HepG2 (cell line): ENCODE measurements at regions not wholly inside any gene's neighbourhood (a gene's known extent, or its start where the extent isn't known, plus 50 kb on each side); places are given as distances from the start of the nearest gene placed in this dataset.

Experiments used
- ATAC-seq: fragments of 200-7000 bp; cut with Tn5 transposase; 3 replicates; pipeline ENCODE4 v1.9.1; 2020; ENCODE audit warnings: mild to moderate bottlenecking, moderate library complexity
- BruUV-seq: library from RNA; stranded (reverse); fragments of 400-500 nt; replicated peaks from 2 replicates; lab custom pipeline; 2021; lab: Mats Ljungman, UMichigan
- CTCF ChIA-PET: fragments of 300-600 bp; formaldehyde crosslinking; extraction: SDS; loops from one replicate; lab custom pipeline; 2021; ENCODE audit warnings: low total read pairs, inconsistent platforms, low intra/inter-chr PET ratio; lab: Yijun Ruan, JAX
- POLR2A ChIA-PET: fragments of 350-600 bp; sonication (Branson Sonifier 250); formaldehyde crosslinking; loops from one replicate; lab custom pipeline; 2020; ENCODE audit warnings: antibody characterized with exemption, inconsistent platforms; lab: Yijun Ruan, JAX
- DNase-seq: peaks from one replicate; pipeline ENCODE4 v3.0.0-alpha.2; 2015; ENCODE audit warnings: low spot score
- FAIRE-seq: peaks from 3 replicates; lab custom pipeline; 2011; peaks lifted over from hg19 to GRCh38; lab: Jason Lieb, UNC
- H2AFZ ChIP-seq: one replicate; pipeline ENCODE4 v1.6.1; 2011; ENCODE audit warnings: low read length, inconsistent platforms
- H3K27ac ChIP-seq: fragments of 300-600 bp; 3 replicates; pipeline ENCODE4 v1.8.0; 2011; ENCODE audit warnings: mixed run types, mild to moderate bottlenecking, mixed read lengths, low read length, inconsistent platforms; ENCODE audit not compliant: insufficient read depth; ENCODE audit errors: extremely low read length
- H3K27me3 ChIP-seq, 2 experiments: fragments of 200-600 bp in 1 of 2; 2 replicates in 1 of 2; 3 replicates in 1 of 2; pipeline versions ENCODE4 v1.6.0 to v1.8.0; 2011; ENCODE audit warnings: low read length in 2 of 2, mild to moderate bottlenecking in 2 of 2, moderate library complexity in 2 of 2, inconsistent platforms in 1 of 2; ENCODE audit not compliant: insufficient read depth in 2 of 2, control insufficient read depth in 1 of 2
- H3K36me3 ChIP-seq, 2 experiments: fragments of 200-600 bp in 1 of 2; replicated peaks in 1 of 2; 2 replicates in 1 of 2; 3 replicates in 1 of 2; pipeline versions ENCODE4 v1.5.1 to v1.8.0; 2011; ENCODE audit warnings: low read length in 2 of 2, inconsistent platforms in 1 of 2; ENCODE audit not compliant: insufficient read depth in 2 of 2, control insufficient read depth in 1 of 2
- H3K4me1 ChIP-seq: 2 replicates; pipeline ENCODE4 v1.5.1; 2012; ENCODE audit warnings: low read length, inconsistent platforms; ENCODE audit not compliant: insufficient read depth
- H3K4me2 ChIP-seq: 2 replicates; pipeline ENCODE4 v1.6.0; 2011; ENCODE audit warnings: low read depth, low read length, inconsistent platforms
- H3K4me3 ChIP-seq, 3 experiments: fragments of 200-600 bp in 1 of 3; sonication (generic), shearing (Covaris generic) in 1 of 3; replicated peaks in 1 of 3; 2 replicates each; pipeline ENCODE4 v1.5.1; 2011 to 2016; ENCODE audit warnings: low read length in 3 of 3, inconsistent platforms in 2 of 3, low read depth in 2 of 3, mild to moderate bottlenecking in 2 of 3, control low read depth in 1 of 3, mixed read lengths in 1 of 3; ENCODE audit not compliant: insufficient read depth in 1 of 3
- H3K79me2 ChIP-seq: one replicate; pipeline ENCODE4 v1.6.1; 2011; ENCODE audit warnings: low read length, inconsistent platforms; ENCODE audit not compliant: insufficient read depth
- H3K9ac ChIP-seq: 2 replicates; pipeline ENCODE4 v1.6.0; 2011; ENCODE audit warnings: mild to moderate bottlenecking, low read depth, low read length, inconsistent platforms; ENCODE audit not compliant: insufficient read depth
- H3K9me3 ChIP-seq: 2 replicates; pipeline ENCODE4 v1.5.1; 2012; ENCODE audit warnings: mild to moderate bottlenecking, low read length
- H4K20me1 ChIP-seq: 2 replicates; pipeline ENCODE4 v1.6.0; 2011; ENCODE audit warnings: inconsistent platforms, mild to moderate bottlenecking, low read length, moderate library complexity; ENCODE audit not compliant: insufficient read depth
- BORCS8-MEF2B ChIP-seq: sonication (generic); formaldehyde crosslinking; IDR thresholded peaks from 2 replicates; pipeline ENCODE4 v1.8.0; 2022; ENCODE audit warnings: mild to moderate bottlenecking, missing genetic modification reagents
- CCAR2 ChIP-seq: fragments of 200-400 bp; formaldehyde crosslinking; optimal IDR thresholded peaks from 2 replicates; pipeline ENCODE3; 2018; ENCODE audit warnings: low read depth, mild to moderate bottlenecking, low read length, moderate library complexity
- DPF2 ChIP-seq: sonication (generic); formaldehyde crosslinking; IDR thresholded peaks from 2 replicates; pipeline ENCODE4 v1.4.0; 2020; ENCODE audit warnings: mild to moderate bottlenecking, low read depth, missing genetic modification reagents, borderline replicate concordance
- E2F1 ChIP-seq: sonication (generic); formaldehyde crosslinking; IDR thresholded peaks from 2 replicates; pipeline ENCODE4 v1.5.0; 2020; ENCODE audit warnings: missing genetic modification reagents
- ISL2 ChIP-seq: sonication (generic); formaldehyde crosslinking; IDR thresholded peaks from 2 replicates; pipeline ENCODE4 v1.5.0; 2020; ENCODE audit warnings: missing genetic modification reagents
- MAF1 ChIP-seq: sonication (generic); formaldehyde crosslinking; IDR thresholded peaks from 2 replicates; pipeline ENCODE4 v1.5.0; 2020; ENCODE audit warnings: missing genetic modification reagents, borderline replicate concordance
- NBN ChIP-seq: fragments of 450-650 bp; conservative IDR thresholded peaks from 2 replicates; pipeline ENCODE4 v1.6.1; 2017
- SETDB1 ChIP-seq: sonication (generic); formaldehyde crosslinking; IDR thresholded peaks from 2 replicates; pipeline ENCODE4 v1.5.1; 2020; ENCODE audit warnings: missing genetic modification reagents, mild to moderate bottlenecking, borderline replicate concordance
- ZNF101 ChIP-seq: sonication (generic); formaldehyde crosslinking; IDR thresholded peaks from 2 replicates; pipeline ENCODE4 v1.4.0; 2020; ENCODE audit warnings: mild to moderate bottlenecking, low read depth, missing genetic modification reagents, borderline replicate concordance
- ZNF224 ChIP-seq: sonication (generic); formaldehyde crosslinking; IDR thresholded peaks from 2 replicates; pipeline ENCODE4 v1.5.0; 2020; ENCODE audit warnings: mild to moderate bottlenecking, missing genetic modification reagents
- ZNF30 ChIP-seq: sonication (generic); formaldehyde crosslinking; IDR thresholded peaks from 2 replicates; pipeline ENCODE4 v1.5.0; 2020; ENCODE audit warnings: mild to moderate bottlenecking, missing genetic modification reagents
- ZNF773 ChIP-seq: sonication (generic); formaldehyde crosslinking; IDR thresholded peaks from 2 replicates; pipeline ENCODE4 v1.4.0; 2020; ENCODE audit warnings: missing genetic modification reagents, borderline replicate concordance
- WGBS: methylation state at CpG from one replicate; pipeline ENCODE4 v1.1.6; 2017; ENCODE audit warnings: low lambda C conversion rate; 5-methylcytosine and 5-hydroxymethylcytosine counted together
- in situ Hi-C: cut with HindIII; loops from 2 replicates; pipeline ENCODE4 v1.10.0; 2017; ENCODE audit warnings: low pct_unique_long_range_greater_than_20kb; ENCODE audit not compliant: extremely low pct_ligation_motif_present
- intact Hi-C: fragments of 100-400 bp; cut with micrococcal nuclease; formaldehyde crosslinking; loops from one replicate; pipeline ENCODE4 v1.10.0; 2022; ENCODE audit not compliant: unreplicated experiment
- TF ChIP-seq, protein P1 (sequence below): sonication (generic); formaldehyde crosslinking; IDR thresholded peaks from 2 replicates; pipeline ENCODE4 v1.4.0; 2020; ENCODE audit warnings: mild to moderate bottlenecking, low read depth, missing genetic modification reagents

DNA sequence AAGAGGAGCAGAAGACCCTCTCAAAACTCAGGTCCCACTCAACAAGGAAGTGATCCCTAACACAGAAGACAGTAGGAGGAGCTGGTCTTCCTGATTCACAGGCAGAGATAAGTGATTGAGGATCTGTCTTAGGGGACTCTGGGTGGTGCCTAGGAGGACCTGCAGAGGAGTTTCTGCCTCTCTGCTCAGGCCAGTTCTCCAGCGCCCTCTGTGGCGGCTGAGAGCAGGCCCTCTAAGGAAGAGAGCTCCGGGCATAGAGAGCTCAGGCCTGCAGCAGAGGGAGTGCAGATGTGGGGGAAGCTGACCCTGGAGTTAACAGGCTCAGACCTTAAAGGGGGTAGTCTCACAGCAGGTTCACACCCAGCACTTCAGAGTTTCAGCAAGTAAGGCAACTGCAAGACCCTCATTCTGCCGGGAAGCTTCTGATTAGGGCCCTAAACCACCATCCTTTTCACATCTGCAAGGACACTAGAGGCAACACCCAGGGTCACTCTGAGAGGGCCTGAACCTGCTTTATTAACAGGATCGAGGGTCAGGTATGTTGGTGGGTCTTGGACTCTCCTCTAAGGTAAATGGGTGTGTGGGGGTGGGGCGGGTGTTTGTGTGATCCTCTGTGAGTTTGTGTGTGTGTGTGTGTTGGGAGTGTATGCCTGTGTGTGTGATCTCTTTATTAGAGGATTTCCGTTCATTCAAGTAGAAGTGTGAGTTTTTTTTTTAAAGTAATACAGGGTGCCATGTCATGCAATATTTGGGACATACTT is 57.6 kb upstream of the TARP start (continued):
- TF ChIP-seq E2F1 (CRISPR knock-in tag) (no peak), NBN (no peak), MAF1 (CRISPR knock-in tag) (no peak), ZNF30 (CRISPR knock-in tag) (no peak)
- TF ChIP-seq, protein P1, sequence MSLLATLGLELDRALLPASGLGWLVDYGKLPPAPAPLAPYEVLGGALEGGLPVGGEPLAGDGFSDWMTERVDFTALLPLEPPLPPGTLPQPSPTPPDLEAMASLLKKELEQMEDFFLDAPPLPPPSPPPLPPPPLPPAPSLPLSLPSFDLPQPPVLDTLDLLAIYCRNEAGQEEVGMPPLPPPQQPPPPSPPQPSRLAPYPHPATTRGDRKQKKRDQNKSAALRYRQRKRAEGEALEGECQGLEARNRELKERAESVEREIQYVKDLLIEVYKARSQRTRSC = no peak

- Histone ChIP-seq H3K79me2 (no peaks in the 10 kb centered on the region), H3K27me3 (0 out of 5 replicates have a peak, but pooled peaks cover 0 to 9% of the 10 kb centered on the region in 2 experiments), H3K36me3 (no peaks in the 10 kb centered on the region), H3K27ac (no peak overlapping the region), H3K9ac (no peak overlapping the region), H3K4me3 (no peak overlapping the region), H4K20me1 (no peaks in the 10 kb centered on the region), H3K4me2 (no peak overlapping the region), H3K4me1 (no peaks in the 10 kb centered on the region), H2AFZ (no peak overlapping the region), H3K9me3 (no peaks in the 10 kb centered on the region)
- CTCF ChIA-PET = no interaction called here
- POLR2A ChIA-PET = no interaction called here
- in situ Hi-C loops = loop anchor here (25.0 kb wide), 1 partner anchor 418 kb away; the partner anchor contains the start of genes EPDR1 and SFRP4
- no TSS peak for BruUV-seq
- DNase-seq (no peak), ATAC-seq (no peak), FAIRE-seq (no peak)
- intact Hi-C loops = no loop called here
- whole genome bisulfite sequencing = 26% methylated on average over 2 of the region's 2 CpGs
- TF ChIP-seq ZNF224 (no peak), CCAR2 (no peak), DPF2 (CRISPR knock-in tag) (no peak), ZNF101 (no peak), ISL2 (CRISPR knock-in tag) (no peak), SETDB1 (no peak), ZNF773 (CRISPR knock-in tag) (no peak), BORCS8-MEF2B (CRISPR knock-in tag) (no peak)
Measured at GRCh38 chr7:38330039-38330438, 56.6 kb upstream of the TARP start.
